ENCODE measurements at regions not wholly inside any gene's neighbourhood (a gene's known extent, or its start where the extent isn't known, plus 50 kb on each side); places are given as distances from the start of the nearest gene placed in this dataset.
A peak's percentile ranks its signal among the peaks of the same experiment; 100 is the strongest.

DNA sequence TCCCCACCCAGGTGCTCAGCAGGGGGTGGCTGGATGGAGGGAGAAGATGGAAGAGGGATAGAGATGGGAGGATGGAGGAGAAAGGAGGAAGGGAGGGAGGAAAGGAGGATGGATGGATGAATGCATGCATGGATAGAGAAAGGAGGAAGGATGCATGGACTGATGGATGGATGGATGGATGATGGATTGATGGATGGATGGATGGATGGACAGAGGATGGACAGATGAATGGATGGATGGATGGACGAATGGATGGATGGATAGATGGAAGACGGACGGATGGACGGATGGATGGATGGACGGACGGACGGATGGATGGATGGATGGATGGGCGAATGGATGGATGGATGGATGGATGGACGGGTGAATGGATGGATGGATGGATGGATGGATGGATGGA is 64.1 kb downstream of the NCOR2 start:
- DNase-seq, result no peak

GRCh38 chr12:124502379-124502778 is 65.0 kb downstream of the NCOR2 start:
- no peak for DNase-seq

- DNase-seq, result no peak
These were observed 65.6 kb downstream of the NCOR2 start for GRCh38 chr12:124501827-124502226.

DNA sequence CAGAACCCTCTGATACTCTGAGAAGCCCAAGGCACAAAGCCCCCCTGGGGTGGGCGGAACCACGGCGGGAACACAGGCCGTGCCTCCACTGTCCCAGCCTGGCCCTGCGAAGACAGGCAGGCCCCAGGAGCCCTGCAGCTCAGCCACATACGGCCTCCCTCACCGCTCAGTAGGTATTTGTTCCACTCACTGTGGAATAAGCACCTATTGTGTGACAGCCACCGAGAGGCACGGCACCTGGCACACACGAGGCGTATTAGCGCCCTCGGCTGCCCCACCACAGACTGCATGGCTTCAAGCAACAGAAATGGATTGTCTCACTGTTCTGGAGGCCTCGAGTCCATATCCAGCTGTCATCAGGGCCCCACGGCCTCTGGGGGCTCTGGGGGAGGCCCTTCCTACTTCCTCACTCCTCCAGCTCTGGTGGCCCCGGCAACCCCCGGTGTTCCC is 66.3 kb downstream of the NCOR2 start:
- no peak for DNase-seq

DNA sequence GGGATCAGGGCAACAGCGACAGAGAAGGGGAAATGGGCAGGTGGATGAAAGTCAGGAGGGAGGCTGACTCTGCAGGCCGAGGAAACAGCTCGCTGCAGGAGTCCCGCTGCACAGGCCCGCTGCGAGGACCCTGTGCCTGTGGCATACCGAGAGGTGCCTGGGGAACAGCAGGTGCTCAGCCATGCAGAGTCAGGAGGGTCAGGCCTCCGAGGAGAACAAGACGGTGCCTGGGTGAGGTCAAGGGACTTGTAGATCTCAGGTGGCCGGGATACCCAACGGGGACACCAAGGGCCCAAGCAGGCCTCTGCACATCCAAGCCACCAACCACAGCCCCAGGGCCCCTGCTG is 67.5 kb downstream of the NCOR2 start:
- DNase-seq, result no peak

DNA sequence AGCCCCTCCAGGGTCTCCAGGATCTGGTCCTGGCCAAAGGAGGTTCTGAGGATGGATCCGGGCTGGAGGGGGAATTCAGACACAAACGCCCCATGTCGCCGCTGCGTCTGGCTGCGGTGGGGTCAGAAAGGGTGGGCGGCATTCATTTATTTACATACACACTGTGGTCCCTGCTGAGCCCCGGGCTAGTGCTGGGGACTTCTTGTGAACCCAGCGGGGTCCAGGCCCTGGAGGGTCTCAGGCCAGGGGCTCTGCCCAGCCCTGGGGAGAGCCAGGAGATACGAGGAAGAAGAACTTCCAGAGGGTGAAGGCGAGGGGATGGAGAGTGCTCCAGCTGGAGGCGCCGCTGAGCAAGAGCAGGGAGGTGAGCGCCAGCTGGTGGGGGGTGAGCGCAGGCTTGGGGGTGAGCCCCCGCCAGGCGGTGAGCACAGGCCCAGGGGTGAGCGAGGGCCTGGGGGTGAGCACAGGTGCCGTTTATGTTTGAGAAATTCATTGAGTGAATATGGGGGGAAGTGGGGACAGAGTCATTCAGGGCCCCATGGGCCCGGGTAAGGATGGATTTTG is 68.1 kb downstream of the NCOR2 start:
- DNase-seq, result no peak

- no peak for DNase-seq
These were observed 68.9 kb downstream of the NCOR2 start for GRCh38 chr12:124498275-124499189.

- no peak for DNase-seq
These were observed 69.8 kb downstream of the NCOR2 start for GRCh38 chr12:124497658-124498057.

DNA sequence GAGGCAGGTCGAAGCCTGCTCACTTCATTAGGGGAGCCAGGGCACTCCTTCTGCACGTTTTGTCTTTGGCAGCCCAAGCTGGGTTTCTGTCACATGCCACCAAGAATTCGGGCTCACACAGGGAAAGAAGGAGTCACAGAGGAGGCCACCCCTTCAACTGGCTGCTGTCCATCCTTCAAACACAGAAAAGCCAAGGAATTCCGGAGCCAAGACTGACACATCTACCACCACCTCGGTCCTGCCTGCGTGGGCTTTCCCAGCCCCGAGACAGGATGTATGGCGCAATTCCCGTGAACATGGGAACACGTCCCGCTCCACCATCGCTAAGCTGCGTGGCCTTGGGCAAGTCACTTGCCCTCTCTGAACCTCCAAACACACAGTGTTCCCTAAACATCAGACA is 70.4 kb downstream of the NCOR2 start:
- DNase-seq, result no peak

- no peak for DNase-seq
These were observed 70.8 kb downstream of the NCOR2 start for GRCh38 chr12:124496584-124496983.

- no peak for DNase-seq
These were observed 72.0 kb downstream of the NCOR2 start for GRCh38 chr12:124495194-124495983.

DNA sequence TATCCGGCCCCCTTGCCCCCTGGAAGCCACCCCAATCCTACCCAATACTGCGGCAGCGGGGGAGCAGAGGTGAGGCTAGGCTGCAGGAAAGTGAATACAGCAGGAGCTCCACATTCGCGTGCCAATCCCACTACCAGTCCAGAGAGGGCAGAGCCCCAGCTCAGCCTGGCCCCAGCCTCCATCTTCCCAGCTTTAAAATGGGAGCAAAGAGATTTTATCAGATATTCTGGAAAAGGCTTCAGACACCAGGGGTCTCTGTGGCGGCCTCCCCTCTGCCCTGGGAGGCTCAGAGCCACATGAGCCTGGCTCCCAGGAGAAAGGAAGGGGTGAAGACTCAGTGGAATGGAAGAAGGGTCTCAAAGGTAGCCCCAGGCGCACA is 72.7 kb downstream of the NCOR2 start:
- DNase-seq, result no peak

DNA sequence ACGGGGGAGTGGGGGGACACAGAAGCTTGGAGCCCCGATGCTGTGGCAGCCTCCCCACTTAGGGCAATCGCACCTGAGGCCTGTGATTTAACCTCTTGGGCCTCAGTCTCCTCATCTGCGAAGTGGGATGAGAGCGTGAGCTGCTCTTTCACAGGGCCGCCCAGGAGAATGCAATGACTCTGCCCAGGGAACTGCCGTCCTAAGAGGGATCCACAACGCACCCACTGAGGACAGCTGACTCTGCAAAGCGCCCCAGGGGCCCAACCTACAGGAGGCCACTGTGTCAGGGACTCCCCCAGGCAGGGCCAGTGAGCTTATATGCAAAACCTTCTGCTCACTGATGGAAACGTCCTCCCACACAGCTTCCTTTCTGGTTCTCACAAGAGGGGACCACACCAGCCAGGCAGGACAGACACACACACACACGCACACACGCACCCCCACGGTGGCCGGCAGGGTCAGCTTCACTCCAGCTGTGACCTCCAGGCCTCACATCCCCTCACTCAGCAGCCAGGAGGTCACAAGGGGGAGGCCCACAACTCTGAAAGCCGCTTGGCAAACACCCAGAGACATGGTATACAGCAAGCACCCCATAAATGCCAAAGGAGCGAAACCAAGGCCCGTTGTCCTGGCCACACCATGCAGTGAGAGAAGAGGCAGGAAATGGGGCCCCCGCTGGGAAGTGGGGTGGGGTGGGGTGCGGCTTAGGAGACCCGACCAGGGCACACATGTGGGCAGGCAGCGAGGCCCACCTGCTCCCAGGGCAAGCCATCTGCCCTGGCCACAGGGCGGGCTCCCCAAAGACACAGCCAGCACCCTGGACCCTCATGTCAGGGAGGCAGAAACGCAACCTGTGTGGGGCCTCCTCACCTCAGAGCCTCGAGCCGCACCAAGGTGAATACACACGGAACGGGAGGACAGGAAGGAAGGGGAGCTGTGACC is 73.3 kb downstream of the NCOR2 start:
- DNase-seq, result peak; percentile 35 to 41

DNA sequence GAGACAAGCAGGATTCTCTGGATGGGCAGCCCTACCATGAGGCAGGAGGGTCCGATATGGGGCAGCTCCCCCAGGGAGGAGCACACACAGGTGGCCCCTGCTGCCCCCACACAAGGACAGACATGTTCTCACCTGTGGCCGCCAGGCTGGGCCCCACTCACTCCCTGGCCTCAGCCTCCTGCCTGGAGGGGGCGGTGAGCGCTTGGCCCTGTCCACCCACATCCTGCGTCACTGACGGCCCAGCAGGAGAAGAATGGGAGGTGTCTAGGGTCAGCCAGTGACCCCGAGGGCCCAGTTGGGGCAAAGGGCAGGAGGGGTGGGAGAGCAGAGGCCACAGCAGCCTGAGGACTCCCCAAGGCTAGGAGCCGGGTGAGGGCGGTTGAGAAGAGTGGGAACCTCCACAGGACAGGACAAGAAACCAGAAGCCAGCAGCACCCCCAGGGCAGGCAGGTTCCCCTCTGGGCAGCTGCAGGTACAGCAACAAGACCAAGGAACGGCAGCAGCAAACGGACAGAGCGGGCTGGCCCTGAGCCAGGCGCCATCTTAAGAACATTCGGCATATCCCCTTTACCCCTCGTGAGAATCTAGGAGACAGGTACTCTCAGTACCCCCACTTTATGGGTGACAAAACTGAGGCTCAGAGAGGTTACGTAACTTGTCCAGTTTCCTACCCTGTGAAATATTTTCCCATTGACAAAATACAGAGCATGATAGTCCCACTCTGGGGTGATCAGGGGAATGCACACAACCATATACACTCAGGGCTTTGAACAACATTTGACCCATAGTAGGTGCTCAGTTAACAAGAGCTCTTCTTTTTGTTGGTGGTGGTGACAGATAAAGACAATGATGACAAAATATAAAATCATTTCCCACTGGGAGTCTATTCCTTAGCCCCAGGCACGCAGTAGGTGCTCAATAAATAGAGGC is 74.3 kb downstream of the NCOR2 start:
- no peak for DNase-seq

DNA sequence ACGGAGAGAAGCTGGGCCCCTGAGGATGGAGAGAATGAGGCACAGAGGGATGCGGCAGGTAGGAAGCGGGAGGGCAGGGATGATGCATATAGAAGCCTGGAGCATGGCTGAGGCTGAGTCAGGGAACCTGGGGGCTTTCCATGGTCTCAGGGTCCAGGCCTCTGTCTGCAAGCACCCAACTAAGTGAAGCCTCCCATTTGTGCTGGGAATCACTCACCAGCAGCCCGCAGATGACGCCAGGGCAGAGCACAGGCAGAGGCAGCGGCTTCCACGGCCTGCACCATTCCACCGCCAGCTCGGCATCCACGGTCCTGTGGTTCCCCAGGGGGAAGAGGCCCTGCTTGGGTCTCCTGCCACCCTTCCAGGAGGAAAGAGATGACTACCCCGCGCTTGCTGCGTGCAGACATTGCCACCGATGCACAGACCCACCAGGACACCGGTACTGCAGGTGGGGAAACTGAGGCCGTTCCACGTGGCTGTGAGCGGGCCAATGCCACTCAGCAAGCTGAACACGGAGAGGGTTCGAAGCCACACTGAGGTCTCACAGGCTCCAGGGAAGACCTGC is 75.5 kb downstream of the NCOR2 start:
- DNase-seq, result no peak

GRCh38 chr12:124491310-124491709 is 76.1 kb downstream of the NCOR2 start:
- DNase-seq, result no peak

DNA sequence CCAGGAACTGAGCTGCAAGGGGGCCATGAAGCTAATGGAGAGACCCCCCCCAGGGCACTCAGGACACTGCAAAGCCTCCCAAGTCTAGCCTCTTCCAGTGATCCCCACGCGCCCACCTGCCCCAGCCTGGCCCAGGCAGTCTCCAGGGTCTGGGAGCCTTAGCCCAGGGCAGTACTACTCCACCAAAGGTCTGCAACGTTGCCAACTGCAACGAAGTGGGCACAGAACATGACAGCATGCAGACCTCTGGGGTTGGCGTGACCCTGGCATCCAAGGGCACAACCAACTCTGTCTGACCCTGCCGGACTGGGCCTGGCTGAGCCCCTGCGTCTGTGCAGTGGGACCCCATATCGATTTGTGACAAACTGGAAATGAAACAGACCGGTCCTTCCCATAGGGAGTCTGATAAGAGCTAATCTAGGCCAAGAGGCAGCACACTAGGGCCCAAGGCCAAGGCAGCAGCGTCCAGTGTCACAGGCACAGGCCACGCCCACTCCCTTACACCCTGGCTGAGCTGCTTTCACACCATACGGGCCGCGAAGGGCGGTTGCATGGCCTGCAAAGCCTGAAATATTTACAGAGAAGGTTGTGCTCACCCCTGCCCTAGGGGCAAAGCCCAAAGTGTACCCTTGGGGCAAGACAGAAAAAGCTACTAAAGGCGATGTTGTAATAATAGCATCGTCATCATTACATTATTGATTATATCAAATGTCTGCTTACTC is 76.7 kb downstream of the NCOR2 start:
- DNase-seq, result no peak

DNA sequence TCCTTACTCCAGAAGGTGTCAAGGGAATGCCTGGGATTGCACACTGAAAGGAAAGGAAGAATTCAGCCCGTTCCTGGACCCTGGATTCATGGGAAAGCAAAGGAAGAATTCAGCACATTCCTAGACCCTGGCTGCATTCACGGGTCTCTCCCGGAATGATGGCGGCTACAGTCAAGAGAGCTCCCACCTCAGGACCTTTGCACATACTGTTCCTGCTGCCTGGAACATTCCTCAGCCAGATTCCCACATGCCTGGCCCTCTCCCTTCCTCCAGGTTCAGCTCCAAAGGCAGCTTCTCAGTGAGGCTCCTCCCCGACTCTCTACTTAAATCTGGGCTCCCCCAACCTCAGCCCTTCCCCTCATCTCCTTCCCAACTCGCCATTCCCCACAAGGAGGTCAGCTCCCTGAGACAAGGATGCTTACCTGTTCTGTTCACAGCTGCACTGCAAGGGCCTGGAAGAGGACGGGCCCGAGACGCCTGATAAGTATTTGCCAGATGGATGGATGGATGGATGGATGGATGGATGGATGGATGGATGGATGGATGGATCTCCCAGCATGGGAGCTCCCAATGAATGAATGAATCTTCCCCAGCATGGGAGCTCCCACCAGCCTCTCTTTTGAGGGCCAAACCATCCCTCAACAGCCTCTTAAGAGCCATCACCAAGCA is 77.4 kb downstream of the NCOR2 start:
- no peak for DNase-seq

GRCh38 chr12:124489220-124489619 is 78.2 kb downstream of the NCOR2 start:
- no peak for DNase-seq

- no peak for DNase-seq
These were observed 78.9 kb downstream of the NCOR2 start for GRCh38 chr12:124488520-124488919.
